ENCODE measurements at regions not wholly inside any gene's neighbourhood (a gene's known extent, or its start where the extent isn't known, plus 50 kb on each side); places are given as distances from the start of the nearest gene placed in this dataset.

- FAIRE-seq (no peak), DNase-seq (ENCODE audit: insufficient read length, low spot score) (no peak)
Observed at GRCh38 chr4:58225460-58225859, 1115.3 kb upstream of the IGFBP7 start.

DNA sequence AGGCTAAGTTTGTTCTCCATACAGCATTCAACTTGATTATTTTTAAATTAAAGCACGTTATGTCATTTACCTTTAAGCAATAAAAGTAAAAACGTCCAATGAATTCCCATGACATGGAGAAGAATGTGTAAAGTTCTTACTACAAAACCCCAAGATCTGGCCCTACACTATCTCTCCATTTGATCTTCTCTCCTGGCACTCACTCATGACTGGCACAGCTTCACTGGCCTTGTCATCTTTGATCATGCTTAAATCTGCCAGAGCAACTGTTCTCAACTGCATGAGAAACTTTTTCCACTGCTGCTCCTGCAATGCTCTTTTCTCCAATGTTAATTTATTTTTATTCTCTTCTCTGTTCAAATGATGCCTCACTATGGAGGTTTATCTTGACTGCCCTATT is 1109.0 kb upstream of the IGFBP7 start:
- DNase-seq (ENCODE audit: insufficient read length, low spot score) = no peak
- no peak for FAIRE-seq

DNA sequence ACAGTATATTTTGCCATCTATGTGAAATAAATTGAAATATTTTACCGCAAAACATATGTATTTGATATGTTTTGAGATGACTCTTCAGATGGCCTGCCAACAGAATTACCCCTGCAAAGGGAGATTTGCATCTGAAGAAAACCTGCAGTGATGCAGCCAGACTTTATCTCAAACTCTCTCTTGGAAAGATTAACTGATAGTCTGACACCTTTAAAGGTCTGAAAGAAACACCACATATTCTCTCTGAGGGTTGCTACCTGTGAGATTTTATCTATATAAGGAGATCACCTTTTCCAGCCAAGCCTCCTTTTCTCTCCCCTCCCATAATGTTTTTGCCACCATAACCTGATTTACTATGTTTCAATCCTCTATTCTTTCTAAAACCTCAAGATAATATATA is 1106.3 kb upstream of the IGFBP7 start:
- FAIRE-seq = no peak
- DNase-seq (ENCODE audit: insufficient read length, low spot score) = no peak

DNA sequence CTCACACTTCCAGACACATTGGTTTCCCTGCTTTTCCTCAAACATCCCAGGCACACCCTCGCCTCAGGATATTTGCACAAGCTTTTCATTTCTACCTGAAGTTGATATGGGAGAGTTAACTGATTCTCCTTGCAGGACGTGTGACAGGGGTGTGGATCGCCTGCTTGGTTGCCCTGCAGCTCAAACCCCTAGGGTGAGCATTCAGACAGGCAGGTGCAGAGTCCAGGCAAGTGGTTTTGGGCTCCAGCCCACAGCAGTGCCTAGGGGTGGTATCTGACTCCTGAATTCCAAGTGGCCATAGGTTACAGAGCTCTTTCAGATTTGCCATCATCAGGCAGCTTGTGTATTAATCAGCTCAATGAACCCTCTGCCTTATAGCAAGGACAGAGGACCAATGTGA is 1104.2 kb upstream of the IGFBP7 start:
- FAIRE-seq (no peak), DNase-seq (ENCODE audit: insufficient read length, low spot score) (no peak)

GRCh38 chr4:58209551-58209950 is 1099.4 kb upstream of the IGFBP7 start:
- DNase-seq (ENCODE audit: insufficient read length, low spot score) (no peak), FAIRE-seq (no peak)

GRCh38 chr4:58209001-58209400 is 1098.8 kb upstream of the IGFBP7 start:
- DNase-seq (ENCODE audit: insufficient read length, low spot score) = no peak
- no peak for FAIRE-seq

GRCh38 chr4:58205446-58206235 is 1095.5 kb upstream of the IGFBP7 start:
- no peak for DNase-seq (ENCODE audit: insufficient read length, low spot score)

DNA sequence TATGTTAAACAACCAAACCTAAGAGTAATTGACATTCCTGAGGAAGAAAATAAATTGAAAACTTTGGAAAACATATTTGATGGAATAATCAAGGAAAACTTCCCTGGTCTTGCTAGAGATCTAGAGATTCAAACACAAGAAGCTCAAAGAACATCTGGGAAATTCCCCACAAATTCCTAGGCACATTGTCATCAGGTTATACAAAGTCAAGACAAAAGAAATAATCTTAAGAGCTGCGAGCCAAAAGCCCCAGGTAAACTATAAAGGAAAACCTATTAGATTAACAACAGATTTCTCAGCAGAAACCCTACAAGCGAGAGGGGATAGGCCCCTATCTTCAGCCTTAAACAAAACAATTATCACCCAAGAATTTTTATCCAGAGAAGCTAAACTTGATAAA is 1082.0 kb upstream of the IGFBP7 start:
- DNase-seq (ENCODE audit: insufficient read length, low spot score) (no peak), FAIRE-seq (no peak)

More at GRCh38 chr4:58205446-58206235, 1095.5 kb upstream of the IGFBP7 start:
- FAIRE-seq = no peak

DNA sequence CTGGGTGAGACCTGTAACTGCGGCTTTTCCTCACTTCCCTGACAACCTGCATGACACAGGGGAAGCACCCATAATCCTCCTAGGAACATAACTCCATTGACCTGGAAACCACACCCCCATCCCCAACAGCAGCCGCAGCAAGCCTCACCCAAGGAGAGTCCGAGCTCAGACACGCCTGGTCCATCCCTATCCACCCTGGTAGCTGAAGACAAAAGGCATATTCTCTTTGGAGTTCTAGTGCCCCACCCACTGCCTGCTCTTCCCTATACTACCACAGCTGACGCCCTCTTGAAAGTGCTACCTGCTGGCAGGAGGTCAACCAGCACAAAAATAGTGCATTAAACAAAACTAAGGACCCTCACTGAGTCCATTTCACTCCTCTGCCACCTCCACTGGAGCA is 1080.9 kb upstream of the IGFBP7 start:
- FAIRE-seq = no peak

GRCh38 chr4:58188316-58188715 is 1078.1 kb upstream of the IGFBP7 start:
- no peak for FAIRE-seq
- DNase-seq (ENCODE audit: insufficient read length, low spot score) = no peak

More for the DNA sequence above, 1080.9 kb upstream of the IGFBP7 start:
- DNase-seq (ENCODE audit: insufficient read length, low spot score) = no peak

GRCh38 chr4:58175024-58175423 is 1064.8 kb upstream of the IGFBP7 start:
- FAIRE-seq (no peak), DNase-seq (ENCODE audit: insufficient read length, low spot score) (no peak)

- FAIRE-seq (no peak), DNase-seq (ENCODE audit: insufficient read length, low spot score) (no peak)
Observed at GRCh38 chr4:58166490-58166889, 1056.3 kb upstream of the IGFBP7 start.

DNA sequence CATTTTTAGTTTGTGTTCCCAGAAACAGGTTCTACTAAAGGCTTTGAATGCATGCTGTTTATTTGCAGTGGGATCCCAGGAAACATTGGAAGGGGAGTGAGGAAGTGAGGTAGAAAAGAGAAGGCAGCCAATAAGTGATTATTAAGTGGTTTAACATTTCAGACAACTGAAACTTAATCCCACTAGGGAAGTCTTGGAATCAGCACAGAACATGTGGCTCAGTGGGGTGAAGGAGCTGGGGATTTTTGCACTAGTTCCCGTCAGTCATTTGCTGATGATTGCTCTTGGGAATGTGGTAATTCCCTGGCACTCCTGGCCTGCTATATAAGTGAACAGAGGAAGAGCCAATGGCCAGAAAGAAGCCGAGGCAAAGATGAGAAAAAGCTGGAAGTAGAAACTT is 1053.0 kb upstream of the IGFBP7 start:
- no peak for DNase-seq (ENCODE audit: insufficient read length, low spot score)
- FAIRE-seq = no peak

DNA sequence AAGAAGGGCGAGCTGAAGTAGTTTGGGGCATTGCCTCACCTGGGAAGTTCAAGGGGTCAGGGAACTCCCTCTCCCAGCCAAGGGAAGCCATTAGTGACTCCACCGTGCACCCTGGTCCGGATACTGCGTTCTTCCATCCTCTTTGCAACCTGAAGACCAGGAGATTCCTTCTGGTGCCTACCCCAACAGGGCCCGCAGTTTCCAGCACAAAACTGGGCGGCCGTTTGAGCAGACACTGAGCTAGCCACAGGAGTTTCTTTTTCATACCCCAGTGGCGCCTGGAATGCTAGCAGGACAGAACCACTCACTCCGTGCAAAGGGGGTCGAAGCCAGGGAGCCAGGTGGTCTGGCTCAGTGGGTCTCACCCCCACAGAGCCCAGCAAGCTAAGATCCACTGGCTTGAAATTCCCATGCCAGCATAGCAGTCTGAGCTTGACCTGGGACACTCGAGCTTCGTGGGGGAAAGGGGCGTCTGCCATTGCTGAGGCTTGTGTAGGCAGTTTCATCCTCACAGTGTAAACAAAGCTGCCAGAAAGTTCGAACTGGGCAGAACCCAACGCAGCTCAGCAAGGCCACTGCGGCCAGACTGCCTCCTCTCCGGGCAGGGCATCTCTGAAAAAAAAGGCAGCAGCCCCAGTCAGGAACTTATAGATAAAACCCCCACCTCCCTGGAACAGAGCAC is 1039.4 kb upstream of the IGFBP7 start:
- no peak for DNase-seq (ENCODE audit: insufficient read length, low spot score)
- no peak for FAIRE-seq

DNA sequence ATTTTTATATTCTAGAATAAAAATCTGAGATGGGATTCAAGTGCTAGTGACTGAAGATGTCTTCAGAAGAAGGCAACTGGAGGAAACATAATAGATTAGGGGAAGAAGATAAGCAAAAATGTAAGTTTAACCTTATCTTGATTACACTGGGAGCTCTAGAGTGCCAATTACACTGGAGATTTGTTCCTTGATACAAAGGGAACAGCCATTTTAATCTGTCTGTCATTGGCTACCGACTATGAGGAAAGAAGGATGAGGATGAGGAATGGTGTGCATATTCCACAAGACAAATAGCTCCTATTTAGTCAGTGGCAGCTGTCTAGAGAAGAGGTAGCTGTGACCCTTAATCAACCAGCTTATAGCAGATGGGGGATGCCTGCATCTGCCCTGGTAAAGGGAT is 1034.5 kb upstream of the IGFBP7 start:
- no peak for FAIRE-seq
- no peak for DNase-seq (ENCODE audit: insufficient read length, low spot score)

- no peak for FAIRE-seq
- no peak for DNase-seq (ENCODE audit: insufficient read length, low spot score)
Observed at GRCh38 chr4:58138786-58139668, 1028.8 kb upstream of the IGFBP7 start.

DNA sequence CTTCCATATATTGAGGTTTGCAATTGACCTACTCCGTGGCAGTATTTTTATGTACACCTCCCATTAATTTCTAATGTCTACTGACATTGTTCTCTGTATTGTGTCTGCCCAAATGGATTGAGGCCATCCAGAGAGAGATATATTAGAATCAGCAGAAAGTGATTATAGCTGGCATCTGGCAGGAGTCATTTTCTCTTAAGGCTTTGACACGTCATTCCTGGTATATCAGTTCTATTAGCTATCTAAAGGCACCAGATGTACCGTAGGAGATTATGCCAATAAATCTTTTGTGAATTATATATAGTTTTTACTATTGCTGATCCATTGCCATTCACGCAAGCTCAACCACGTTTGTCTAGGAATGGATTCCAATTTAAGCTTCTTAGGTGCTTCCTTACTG is 1026.4 kb upstream of the IGFBP7 start:
- DNase-seq (ENCODE audit: insufficient read length, low spot score) = no peak
- no peak for FAIRE-seq

DNA sequence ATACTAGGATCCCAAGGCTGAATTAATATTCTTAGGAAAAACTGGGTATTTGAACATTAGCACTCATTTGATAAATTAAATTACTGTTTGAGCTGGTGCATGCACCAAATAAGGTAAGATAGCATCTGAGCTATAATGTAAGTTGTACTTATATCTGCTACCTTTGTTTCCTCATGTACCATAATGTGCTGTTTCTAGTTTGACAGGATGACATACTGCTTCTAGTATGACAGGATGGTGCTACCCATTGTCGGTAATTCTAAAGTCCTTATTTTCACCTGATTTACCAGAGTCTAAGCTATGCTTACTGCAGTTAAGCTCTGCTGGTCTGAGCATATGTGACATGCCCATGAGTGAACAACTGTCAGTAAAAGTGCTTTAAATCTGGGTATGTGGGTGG is 1017.5 kb upstream of the IGFBP7 start:
- DNase-seq (ENCODE audit: insufficient read length, low spot score) = no peak
- no peak for FAIRE-seq

- no peak for FAIRE-seq
Observed at GRCh38 chr4:58119298-58119697, 1009.1 kb upstream of the IGFBP7 start.

DNA sequence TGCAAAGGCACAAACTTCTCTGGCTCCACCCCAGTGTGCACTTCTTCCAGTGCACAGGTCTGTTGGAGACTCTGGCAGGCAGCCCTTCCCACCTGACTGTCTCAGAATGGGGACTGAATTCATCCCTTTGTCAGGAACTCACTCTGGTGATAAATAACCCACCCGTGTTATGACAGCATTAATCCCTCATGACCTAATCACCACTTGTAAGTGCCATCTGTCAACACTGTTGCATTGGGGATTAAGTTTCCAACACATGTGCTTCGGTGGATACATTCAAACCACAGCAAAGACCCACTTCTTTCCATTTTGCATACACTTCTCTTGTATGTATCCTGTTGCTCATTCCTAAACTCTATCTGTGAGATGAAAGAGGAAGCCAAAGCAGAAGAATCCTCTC is 1002.9 kb upstream of the IGFBP7 start:
- DNase-seq (ENCODE audit: insufficient read length, low spot score) (no peak), FAIRE-seq (no peak)

More at GRCh38 chr4:58119298-58119697, 1009.1 kb upstream of the IGFBP7 start:
- no peak for DNase-seq (ENCODE audit: insufficient read length, low spot score)

DNA sequence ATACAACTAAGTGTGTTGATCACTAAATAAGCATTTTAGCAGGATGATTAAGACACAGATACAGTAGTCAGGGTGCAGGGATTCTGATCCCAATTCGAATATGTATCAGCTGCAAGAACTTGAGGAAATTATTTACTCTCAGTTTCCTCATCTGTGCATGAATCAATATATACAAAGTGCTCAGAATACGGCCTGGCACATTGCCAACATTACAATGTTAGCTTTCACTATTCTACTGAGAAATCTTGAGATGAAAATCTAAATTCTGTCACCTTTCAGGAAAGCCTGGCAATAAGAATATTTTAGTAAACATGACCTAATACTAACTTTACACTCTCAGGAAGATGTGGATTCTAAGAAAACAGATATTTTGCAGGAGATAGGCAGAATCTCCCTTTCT is 1001.6 kb upstream of the IGFBP7 start:
- FAIRE-seq = no peak
- no peak for DNase-seq (ENCODE audit: insufficient read length, low spot score)

Data from GM19239 (cell line).